RWPE2 (cell line): ENCODE measurements at regions not wholly inside any gene's neighbourhood (a gene's known extent, or its start where the extent isn't known, plus 50 kb on each side); places are given as distances from the start of the nearest gene placed in this dataset.

ENCODE experiments used
- ATAC-seq: fragments of 200-7000 bp; cut with Tn5 transposase; 3 replicates; pipeline ENCODE4 v1.9.1; 2021; ENCODE audit warnings: low read depth
- DNase-seq: peaks from one replicate; pipeline ENCODE4 v3.0.0-alpha.2; 2020; ENCODE audit warnings: low spot score
- H3K27ac ChIP-seq: fragments of 450-650 bp; 2 replicates; pipeline ENCODE4 v1.5.1; 2017; ENCODE audit warnings: mild to moderate bottlenecking; ENCODE audit not compliant: poor library complexity, severe bottlenecking
- H3K27me3 ChIP-seq: fragments of 250-450 bp; sonication (Bioruptor Pico); 2 replicates; pipeline ENCODE4 v1.5.1; 2021; ENCODE audit warnings: mild to moderate bottlenecking, moderate library complexity; ENCODE audit not compliant: insufficient read depth, poor library complexity, severe bottlenecking
- H3K36me3 ChIP-seq: fragments of 250-450 bp; sonication (Bioruptor Pico); 2 replicates; pipeline ENCODE4 v1.5.1; 2020; ENCODE audit warnings: low read depth, mild to moderate bottlenecking, moderate library complexity
- H3K4me1 ChIP-seq: fragments of 250-450 bp; sonication (Bioruptor Pico); 2 replicates; pipeline ENCODE4 v1.5.1; 2021; ENCODE audit warnings: mild to moderate bottlenecking, moderate library complexity; ENCODE audit not compliant: insufficient read depth, poor library complexity, severe bottlenecking
- H3K4me3 ChIP-seq: fragments of 250-450 bp; sonication (Bioruptor Pico); 2 replicates; pipeline ENCODE4 v1.5.1; 2021; ENCODE audit warnings: mild to moderate bottlenecking, moderate library complexity; ENCODE audit not compliant: severe bottlenecking
- H3K9me3 ChIP-seq: fragments of 250-450 bp; sonication (Bioruptor Pico); 2 replicates; pipeline ENCODE4 v1.5.1; 2021; ENCODE audit warnings: mild to moderate bottlenecking, moderate library complexity; ENCODE audit not compliant: severe bottlenecking
- TF ChIP-seq, protein P1 (sequence below): fragments of 450-650 bp; IDR thresholded peaks from one replicate; pipeline ENCODE4 v1.5.1; 2017; ENCODE audit warnings: mild to moderate bottlenecking, moderate library complexity; ENCODE audit not compliant: poor library complexity, severe bottlenecking

DNA sequence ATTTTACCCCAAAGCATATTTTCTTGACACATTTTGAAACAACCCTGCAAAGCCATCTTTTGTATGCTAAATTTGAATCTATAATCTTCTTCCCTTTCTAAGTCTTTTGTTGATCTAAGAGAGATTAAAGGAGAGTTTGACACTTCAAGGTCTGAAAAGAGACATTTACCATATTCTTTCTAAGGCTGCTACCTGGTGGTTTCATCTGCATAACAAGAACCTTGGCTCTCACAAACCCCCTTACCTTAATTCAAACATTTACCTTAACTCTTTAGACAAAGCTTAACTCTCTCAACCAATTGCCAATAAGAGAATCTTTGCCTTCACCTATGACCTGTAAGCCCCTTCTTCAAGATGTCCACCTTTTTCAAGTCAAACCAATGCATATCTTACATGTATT, 1143.6 kb downstream of the CDH11 start:
- Histone ChIP-seq H3K36me3 (no peaks in the 10 kb centered on the region), H3K4me3 (no peak overlapping the region), H3K9me3 (no peaks in the 10 kb centered on the region), H3K27ac (no peak overlapping the region), H3K27me3 (no peaks in the 10 kb centered on the region), H3K4me1 (no peaks in the 10 kb centered on the region)
- TF ChIP-seq, protein P1, sequence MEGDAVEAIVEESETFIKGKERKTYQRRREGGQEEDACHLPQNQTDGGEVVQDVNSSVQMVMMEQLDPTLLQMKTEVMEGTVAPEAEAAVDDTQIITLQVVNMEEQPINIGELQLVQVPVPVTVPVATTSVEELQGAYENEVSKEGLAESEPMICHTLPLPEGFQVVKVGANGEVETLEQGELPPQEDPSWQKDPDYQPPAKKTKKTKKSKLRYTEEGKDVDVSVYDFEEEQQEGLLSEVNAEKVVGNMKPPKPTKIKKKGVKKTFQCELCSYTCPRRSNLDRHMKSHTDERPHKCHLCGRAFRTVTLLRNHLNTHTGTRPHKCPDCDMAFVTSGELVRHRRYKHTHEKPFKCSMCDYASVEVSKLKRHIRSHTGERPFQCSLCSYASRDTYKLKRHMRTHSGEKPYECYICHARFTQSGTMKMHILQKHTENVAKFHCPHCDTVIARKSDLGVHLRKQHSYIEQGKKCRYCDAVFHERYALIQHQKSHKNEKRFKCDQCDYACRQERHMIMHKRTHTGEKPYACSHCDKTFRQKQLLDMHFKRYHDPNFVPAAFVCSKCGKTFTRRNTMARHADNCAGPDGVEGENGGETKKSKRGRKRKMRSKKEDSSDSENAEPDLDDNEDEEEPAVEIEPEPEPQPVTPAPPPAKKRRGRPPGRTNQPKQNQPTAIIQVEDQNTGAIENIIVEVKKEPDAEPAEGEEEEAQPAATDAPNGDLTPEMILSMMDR = no peak
- DNase-seq (no peak), ATAC-seq (no peak)

DNA sequence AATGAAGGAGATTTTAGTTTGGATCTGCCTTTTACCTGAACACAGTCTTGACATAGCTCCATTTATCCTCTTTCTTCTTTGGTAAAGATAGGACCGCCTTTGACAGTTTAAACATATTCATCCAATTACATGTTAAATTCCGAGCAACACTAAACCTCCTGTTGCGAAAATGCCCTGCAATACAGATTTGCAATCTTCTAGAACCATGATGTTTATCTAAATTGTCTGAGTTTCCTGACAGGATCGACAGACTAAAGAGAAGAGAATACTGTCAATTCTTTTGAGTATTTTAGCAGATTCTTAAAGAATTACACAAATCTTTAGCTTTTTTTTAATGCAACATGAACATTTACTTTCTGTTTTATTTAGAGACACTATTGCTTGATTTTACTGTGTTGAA, 1145.5 kb downstream of the CDH11 start:
- ATAC-seq = no peak
- TF ChIP-seq, protein P1 = no peak

DNA sequence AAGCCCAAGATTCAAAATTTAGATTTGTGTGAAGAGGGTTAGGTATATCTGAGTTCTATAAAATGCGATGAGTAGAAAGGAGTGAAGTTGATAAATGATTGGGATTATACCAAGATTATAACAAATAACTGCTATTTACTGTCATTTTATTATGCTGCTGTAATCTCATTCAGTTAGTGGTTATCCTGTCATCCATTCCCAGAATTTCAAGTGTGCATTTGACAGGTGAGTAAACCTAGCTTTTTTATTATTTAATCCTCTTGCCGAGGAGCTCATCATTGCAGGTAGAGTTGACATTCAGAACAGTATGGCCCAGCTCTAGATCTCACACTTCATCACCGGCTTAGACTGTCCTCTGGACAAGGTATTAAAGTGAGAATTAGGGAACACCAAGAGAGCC, 1146.2 kb downstream of the CDH11 start:
- no peak overlapping the region for H3K4me3 ChIP-seq
- no peaks in the 10 kb centered on the region for H3K36me3 ChIP-seq
- H3K9me3 ChIP-seq = no peaks in the 10 kb centered on the region
- TF ChIP-seq, protein P1 = no peak
- H3K4me1 ChIP-seq = no peaks in the 10 kb centered on the region
- H3K27ac ChIP-seq = no peak overlapping the region
- peaks cover 4% of the 10 kb centered on the region for H3K27me3 ChIP-seq
- DNase-seq (no peak), ATAC-seq (no peak)

More for the DNA sequence above, 1145.5 kb downstream of the CDH11 start:
- Histone ChIP-seq H3K4me3 (no peak overlapping the region), H3K27me3 (no peaks in the 10 kb centered on the region), H3K36me3 (no peaks in the 10 kb centered on the region), H3K27ac (no peak overlapping the region), H3K9me3 (no peaks in the 10 kb centered on the region), H3K4me1 (no peaks in the 10 kb centered on the region)
- DNase-seq = no peak

DNA sequence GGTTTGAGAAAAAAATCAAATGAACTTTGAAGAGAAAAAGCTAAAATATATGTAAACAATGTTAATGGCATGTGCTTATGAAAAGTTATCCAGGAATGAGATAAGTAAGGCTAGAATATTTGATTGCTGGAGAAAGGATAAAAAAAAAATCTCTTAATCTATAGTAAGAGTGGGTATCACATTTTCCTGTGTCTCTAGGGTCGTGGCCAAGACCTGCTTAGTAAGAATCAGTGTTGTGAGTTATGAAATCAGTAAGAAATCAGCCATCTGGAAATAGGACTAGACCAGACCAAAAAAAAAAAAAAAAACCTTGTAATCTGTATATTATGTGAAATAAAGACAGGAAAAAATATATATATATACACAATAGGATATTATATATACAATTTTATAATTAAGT, 1153.9 kb downstream of the CDH11 start:
- TF ChIP-seq, protein P1 = no peak
- DNase-seq (no peak), ATAC-seq (no peak)
- Histone ChIP-seq H3K4me3 (no peak overlapping the region), H3K9me3 (no peaks in the 10 kb centered on the region), H3K4me1 (no peaks in the 10 kb centered on the region), H3K27me3 (peaks cover 7% of the 10 kb centered on the region), H3K36me3 (no peaks in the 10 kb centered on the region), H3K27ac (no peak overlapping the region)

DNA sequence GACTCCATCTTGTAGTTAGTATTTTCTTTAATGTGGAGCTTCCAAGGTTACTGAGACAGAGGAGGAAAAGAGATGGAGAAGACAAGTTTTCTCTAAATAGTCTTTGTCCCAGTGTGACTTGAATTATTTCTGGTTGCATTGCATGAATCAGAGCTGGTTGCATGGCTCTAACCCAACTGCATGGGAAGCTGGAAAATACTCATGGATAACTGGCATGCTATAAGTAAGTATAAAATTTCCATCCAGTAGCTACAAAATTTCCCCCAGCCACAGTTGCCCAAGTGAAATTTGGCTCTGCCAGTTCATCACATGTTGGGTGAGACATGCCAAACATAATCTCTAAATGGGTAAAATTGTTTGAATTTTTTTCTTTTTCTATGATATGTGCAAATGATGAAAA, 1161.5 kb downstream of the CDH11 start:
- H3K9me3 ChIP-seq = no peaks in the 10 kb centered on the region
- no peak overlapping the region for H3K4me3 ChIP-seq
- DNase-seq = no peak
- no peak for ATAC-seq
- TF ChIP-seq, protein P1 = no peak
- no peaks in the 10 kb centered on the region for H3K27me3 ChIP-seq
- no peaks in the 10 kb centered on the region for H3K4me1 ChIP-seq
- H3K36me3 ChIP-seq = no peaks in the 10 kb centered on the region
- H3K27ac ChIP-seq = no peak overlapping the region
